Activated T-cell treated with anti-CD3 and anti-CD28 coated beads, Interleukin-2, amount 50 U/mL, for 72 hours (primary cell): ENCODE measurements at regions not wholly inside any gene's neighbourhood (a gene's known extent, or its start where the extent isn't known, plus 50 kb on each side); places are given as distances from the start of the nearest gene placed in this dataset.

Experiments used
- ATAC-seq, 2 donors: fragments of 150-1000 bp; cut with Tn5 transposase; replicated peaks in 1 of 2; 2 replicates each; pipeline ENCODE4 v1.10.0; 2021; ENCODE audit warnings: moderate library complexity in 2 of 2, mild to moderate bottlenecking in 1 of 2
- DNase-seq, 2 donors: peaks; one replicate each; pipeline ENCODE4 v3.0.0; 2021 to 2022; ENCODE audit warnings: mixed read lengths in 1 of 2
- H3K27ac Mint-ChIP-seq: one replicate; pipeline ENCODE4 v1.8.0; 2022; ENCODE audit warnings: mild to moderate bottlenecking, moderate library complexity, mixed read lengths
- H3K27me3 Mint-ChIP-seq: one replicate; pipeline ENCODE4 v1.8.0; 2022; ENCODE audit warnings: low read depth, mixed read lengths
- H3K36me3 Mint-ChIP-seq, 2 donors: one replicate each; pipeline ENCODE4 v1.8.0; 2022; ENCODE audit warnings: mixed read lengths in 2 of 2, mild to moderate bottlenecking in 1 of 2; ENCODE audit not compliant: insufficient read depth in 2 of 2
- H3K4me1 Mint-ChIP-seq: one replicate; pipeline ENCODE4 v1.8.0; 2022; ENCODE audit warnings: low read depth, mixed read lengths
- H3K4me3 Mint-ChIP-seq, 2 donors: one replicate each; pipeline ENCODE4 v1.8.0; 2022; ENCODE audit warnings: mild to moderate bottlenecking in 2 of 2, mixed read lengths in 2 of 2, moderate library complexity in 2 of 2
- H3K9me3 Mint-ChIP-seq, 2 donors: one replicate each; pipeline ENCODE4 v1.8.0; 2022; ENCODE audit warnings: mixed read lengths in 2 of 2

- no peaks in the 10 kb centered on the region for H3K36me3 Mint-ChIP-seq
- H3K9me3 Mint-ChIP-seq, result no peaks in the 10 kb centered on the region
- no peaks in the 10 kb centered on the region for H3K27me3 Mint-ChIP-seq
- no peaks in the 10 kb centered on the region for H3K4me1 Mint-ChIP-seq
- no peak for DNase-seq
- no peak for ATAC-seq
- no peak overlapping the region for H3K27ac Mint-ChIP-seq
- H3K4me3 Mint-ChIP-seq, result no peak overlapping the region
Observed at GRCh38 chr3:81394651-81395524, 366.6 kb downstream of the GBE1 start.

DNA sequence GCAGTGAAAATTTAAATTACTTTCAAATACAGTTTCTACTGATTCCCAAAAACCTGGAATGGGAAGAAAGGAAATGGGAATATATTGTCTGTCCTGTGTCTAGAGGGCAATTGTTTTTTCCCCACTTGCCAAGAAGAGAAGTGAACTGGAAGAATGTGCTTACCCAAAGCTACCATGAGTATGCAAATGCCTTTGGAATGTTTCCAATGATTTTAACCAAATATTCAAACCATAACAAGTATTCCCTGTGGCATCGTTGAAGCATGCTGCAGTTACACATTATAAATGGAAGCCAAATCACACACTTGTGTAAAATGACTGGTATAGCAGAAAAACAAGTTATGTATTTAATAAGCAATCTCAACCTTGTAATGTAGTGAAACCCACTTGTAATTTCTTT, 368.2 kb downstream of the GBE1 start:
- H3K27me3 Mint-ChIP-seq, result no peaks in the 10 kb centered on the region
- no peak overlapping the region for H3K27ac Mint-ChIP-seq
- ATAC-seq, result no peak
- H3K4me3 Mint-ChIP-seq, result no peak overlapping the region
- DNase-seq, result no peak
- no peaks in the 10 kb centered on the region for H3K36me3 Mint-ChIP-seq
- peaks cover 0 to 1% of the 10 kb centered on the region in 2 donors for H3K9me3 Mint-ChIP-seq
- H3K4me1 Mint-ChIP-seq, result no peaks in the 10 kb centered on the region

DNA sequence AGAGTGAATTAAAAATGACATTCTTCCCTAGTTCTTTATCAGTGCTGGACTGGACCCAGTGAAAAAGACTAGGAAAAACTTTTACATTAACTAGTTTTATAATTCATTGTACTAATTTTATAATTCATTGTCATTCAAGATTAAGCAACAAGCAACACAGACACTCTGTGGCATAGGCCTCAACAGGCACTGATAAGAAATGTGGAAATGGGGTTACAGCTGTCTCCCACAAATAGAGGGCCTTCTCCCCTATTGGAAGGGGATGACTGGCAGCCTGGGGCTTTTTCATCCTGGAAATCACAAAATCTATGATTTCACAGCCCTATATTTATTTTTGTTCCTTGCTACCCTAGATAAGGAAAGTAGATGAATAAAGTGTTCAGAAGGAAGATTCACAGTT, 370.6 kb downstream of the GBE1 start:
- H3K9me3 Mint-ChIP-seq, result peaks cover 0 to 1% of the 10 kb centered on the region in 2 donors
- H3K27ac Mint-ChIP-seq, result no peak overlapping the region
- DNase-seq, result no peak
- H3K27me3 Mint-ChIP-seq, result no peaks in the 10 kb centered on the region
- no peak overlapping the region for H3K4me3 Mint-ChIP-seq
- H3K4me1 Mint-ChIP-seq, result no peaks in the 10 kb centered on the region
- H3K36me3 Mint-ChIP-seq, result no peaks in the 10 kb centered on the region
- no peak for ATAC-seq

- H3K27ac Mint-ChIP-seq, result no peak overlapping the region
- ATAC-seq (no peak), DNase-seq (no peak)
- no peaks in the 10 kb centered on the region for H3K4me1 Mint-ChIP-seq
- H3K27me3 Mint-ChIP-seq, result no peaks in the 10 kb centered on the region
- H3K9me3 Mint-ChIP-seq, result peaks cover 0 to 1% of the 10 kb centered on the region in 2 donors
- H3K36me3 Mint-ChIP-seq, result no peaks in the 10 kb centered on the region
- H3K4me3 Mint-ChIP-seq, result no peak overlapping the region
Observed at GRCh38 chr3:81388191-81388590, 373.3 kb downstream of the GBE1 start.

GRCh38 chr3:81382470-81382869, 379.0 kb downstream of the GBE1 start:
- Mint-ChIP-seq H3K4me1 (no peaks in the 10 kb centered on the region), H3K36me3 (no peaks in the 10 kb centered on the region), H3K27ac (no peak overlapping the region), H3K4me3 (no peak overlapping the region), H3K9me3 (peaks cover 1 to 4% of the 10 kb centered on the region in 2 donors), H3K27me3 (no peaks in the 10 kb centered on the region)
- ATAC-seq, result no peak
- DNase-seq, result no peak

DNA sequence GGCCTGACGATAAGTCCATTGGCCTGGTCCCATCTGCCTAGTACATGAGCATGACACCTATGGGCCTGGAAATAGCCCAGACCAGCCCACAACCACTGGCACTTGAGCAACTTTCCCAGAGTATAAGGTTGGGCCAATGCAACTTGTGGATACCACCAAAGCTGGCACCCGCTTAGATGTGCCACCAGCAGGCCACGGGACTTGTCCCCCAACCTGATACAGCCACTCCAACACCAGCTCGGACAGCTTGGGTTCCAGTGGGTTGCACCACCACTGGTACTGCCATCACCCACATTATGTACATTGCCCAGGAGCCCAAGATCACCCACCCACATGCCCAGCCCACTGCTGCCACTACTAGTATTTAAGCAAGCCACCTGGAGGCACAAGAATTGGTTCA, 381.2 kb downstream of the GBE1 start:
- Mint-ChIP-seq H3K9me3 (peaks cover 1 to 4% of the 10 kb centered on the region in 2 donors), H3K4me3 (no peak overlapping the region), H3K27me3 (no peaks in the 10 kb centered on the region), H3K27ac (no peak overlapping the region), H3K36me3 (no peaks in the 10 kb centered on the region), H3K4me1 (no peaks in the 10 kb centered on the region)
- ATAC-seq (no peak), DNase-seq (no peak)

GRCh38 chr3:81378552-81379293, 382.7 kb downstream of the GBE1 start:
- ATAC-seq, result no peak
- DNase-seq, result no peak
- Mint-ChIP-seq H3K27ac (no peak overlapping the region), H3K27me3 (no peaks in the 10 kb centered on the region), H3K9me3 (peaks cover 6 to 8% of the 10 kb centered on the region in 2 donors), H3K4me3 (no peak overlapping the region), H3K4me1 (no peaks in the 10 kb centered on the region), H3K36me3 (no peaks in the 10 kb centered on the region)

DNA sequence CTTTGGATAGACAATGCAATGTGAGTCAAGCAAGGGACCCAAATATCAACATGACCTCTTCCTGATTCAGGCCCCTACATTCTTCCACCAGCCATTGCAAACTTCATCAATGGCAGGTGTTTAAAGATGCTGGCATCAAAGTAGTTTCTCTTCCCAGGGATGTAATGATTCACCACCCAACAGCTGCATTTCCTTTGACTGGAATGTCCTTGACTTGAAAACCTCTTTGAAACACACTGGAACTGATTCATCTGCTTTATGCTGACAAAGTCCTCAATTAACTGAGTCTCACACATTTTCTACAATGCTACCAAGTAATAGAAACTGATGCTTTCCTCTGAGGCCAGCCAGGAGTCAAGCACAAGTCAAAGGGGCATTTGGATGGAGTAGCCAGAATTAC, 385.5 kb downstream of the GBE1 start:
- Mint-ChIP-seq H3K4me3 (no peak overlapping the region), H3K27me3 (no peaks in the 10 kb centered on the region), H3K9me3 (peaks cover 6 to 12% of the 10 kb centered on the region in 2 donors), H3K27ac (no peak overlapping the region), H3K36me3 (no peaks in the 10 kb centered on the region), H3K4me1 (no peaks in the 10 kb centered on the region)
- ATAC-seq, result no peak
- no peak for DNase-seq

GRCh38 chr3:81364411-81364810, 397.0 kb downstream of the GBE1 start:
- ATAC-seq (no peak), DNase-seq (no peak)
- peaks cover 0 to 3% of the 10 kb centered on the region in 2 donors for H3K9me3 Mint-ChIP-seq
- no peaks in the 10 kb centered on the region for H3K4me1 Mint-ChIP-seq
- H3K36me3 Mint-ChIP-seq, result no peaks in the 10 kb centered on the region
- no peak overlapping the region for H3K4me3 Mint-ChIP-seq
- no peak overlapping the region for H3K27ac Mint-ChIP-seq
- no peaks in the 10 kb centered on the region for H3K27me3 Mint-ChIP-seq

DNA sequence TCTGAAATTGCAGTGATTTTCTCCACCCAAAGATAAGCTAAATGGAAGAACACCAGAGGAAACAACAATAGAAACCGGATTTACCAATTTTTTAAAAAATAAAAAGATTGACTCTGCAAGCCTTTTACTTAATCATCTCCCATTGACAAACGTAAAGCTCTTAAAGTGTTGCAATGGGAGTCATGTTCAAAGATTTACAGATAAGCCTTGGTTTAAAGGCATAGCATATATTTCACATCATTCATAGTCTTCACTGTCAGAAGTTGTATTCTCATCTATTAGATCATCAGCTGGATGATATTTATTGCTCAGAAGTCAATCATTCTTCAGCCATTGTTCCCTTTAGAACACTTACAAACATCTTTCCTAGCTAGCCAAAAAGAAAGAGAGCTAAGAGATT, 397.6 kb downstream of the GBE1 start:
- no peaks in the 10 kb centered on the region for H3K36me3 Mint-ChIP-seq
- H3K4me1 Mint-ChIP-seq, result no peaks in the 10 kb centered on the region
- H3K27ac Mint-ChIP-seq, result no peak overlapping the region
- no peaks in the 10 kb centered on the region for H3K27me3 Mint-ChIP-seq
- H3K9me3 Mint-ChIP-seq, result peaks cover 0 to 3% of the 10 kb centered on the region in 2 donors
- no peak for DNase-seq
- no peak for ATAC-seq
- no peak overlapping the region for H3K4me3 Mint-ChIP-seq

DNA sequence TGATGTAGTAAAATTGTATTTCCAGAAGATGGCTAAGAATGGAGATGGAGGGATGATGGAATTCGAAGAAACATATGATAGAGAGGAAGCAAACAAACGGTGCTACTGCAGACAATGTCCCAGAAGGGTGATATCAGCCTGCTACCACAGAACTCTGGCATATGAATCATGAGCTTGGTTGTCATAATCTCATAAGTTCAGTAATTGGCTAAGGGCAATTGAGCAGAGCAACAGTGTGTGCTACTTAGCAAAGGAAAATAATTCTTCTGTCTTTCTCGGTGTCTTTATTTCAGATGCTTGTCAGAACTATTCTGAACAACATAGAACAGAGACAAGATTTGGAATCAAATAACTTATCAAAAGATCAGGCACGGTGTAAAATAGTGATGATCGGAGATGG, 407.3 kb downstream of the GBE1 start:
- Mint-ChIP-seq H3K27ac (no peak overlapping the region), H3K9me3 (peaks cover 0 to 1% of the 10 kb centered on the region in 2 donors), H3K4me1 (no peaks in the 10 kb centered on the region), H3K4me3 (no peak overlapping the region), H3K27me3 (no peaks in the 10 kb centered on the region), H3K36me3 (no peaks in the 10 kb centered on the region)
- ATAC-seq (no peak), DNase-seq (no peak)

- H3K4me3 Mint-ChIP-seq, result no peak overlapping the region
- ATAC-seq (no peak), DNase-seq (no peak)
- no peak overlapping the region for H3K27ac Mint-ChIP-seq
- H3K27me3 Mint-ChIP-seq, result no peaks in the 10 kb centered on the region
- no peaks in the 10 kb centered on the region for H3K4me1 Mint-ChIP-seq
- H3K36me3 Mint-ChIP-seq, result no peaks in the 10 kb centered on the region
- peaks cover 1 to 2% of the 10 kb centered on the region in 2 donors for H3K9me3 Mint-ChIP-seq
Observed at GRCh38 chr3:81352867-81353266, 408.6 kb downstream of the GBE1 start.

- no peak for ATAC-seq
- Mint-ChIP-seq H3K27me3 (no peaks in the 10 kb centered on the region), H3K36me3 (no peaks in the 10 kb centered on the region), H3K9me3 (peaks cover 2 to 4% of the 10 kb centered on the region in 2 donors), H3K27ac (no peak overlapping the region), H3K4me3 (no peak overlapping the region), H3K4me1 (no peaks in the 10 kb centered on the region)
- DNase-seq, result no peak
Observed at GRCh38 chr3:81349816-81350340, 411.6 kb downstream of the GBE1 start.
